ENCODE measurements at regions not wholly inside any gene's neighbourhood (a gene's known extent, or its start where the extent isn't known, plus 50 kb on each side); places are given as distances from the start of the nearest gene placed in this dataset.
A peak's percentile ranks its signal among the peaks of the same experiment; 100 is the strongest.

DNA sequence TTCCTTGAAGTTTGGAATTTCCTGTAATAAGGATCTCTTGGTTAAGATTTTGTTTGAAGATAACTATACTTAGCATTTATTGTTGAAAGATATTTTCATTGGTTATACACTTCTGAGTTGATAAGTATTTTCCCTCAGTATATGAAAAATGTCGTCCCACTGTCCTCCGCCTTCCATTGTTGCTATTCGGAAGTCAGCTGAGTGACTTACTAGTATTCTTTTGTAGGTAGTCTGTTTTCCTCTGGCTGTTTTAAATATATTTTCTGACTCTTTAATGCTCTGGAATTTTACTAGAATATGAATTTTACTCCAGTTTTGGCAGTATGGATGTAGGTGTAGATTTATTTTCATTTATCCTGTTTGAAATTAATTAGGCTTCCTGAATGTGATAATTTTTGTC is 498.7 kb upstream of the NFIA start:
- no peak for DNase-seq (ENCODE audit: low spot score)

GRCh38 chr1:60581455-60582220 is 500.7 kb upstream of the NFIA start:
- DNase-seq (ENCODE audit: low spot score) = no peak

DNA sequence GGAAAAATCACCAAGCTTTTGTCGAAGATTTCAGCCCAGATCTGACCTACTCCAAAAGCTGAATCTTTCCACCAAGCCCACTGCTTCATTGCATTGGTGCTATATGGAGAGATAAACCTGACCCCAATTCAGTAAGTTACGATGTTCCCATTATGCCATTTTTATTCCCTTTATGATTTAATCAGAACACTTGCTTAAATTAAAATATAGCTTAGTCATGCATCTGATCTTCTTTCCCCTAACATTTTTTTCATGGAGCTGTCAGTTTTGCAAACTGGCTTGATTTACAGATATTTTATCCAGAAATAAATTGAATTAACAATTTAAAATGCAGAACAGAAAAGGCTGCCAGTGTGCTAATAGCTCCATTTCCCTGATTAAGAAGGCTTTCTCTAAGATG is 503.5 kb upstream of the C1orf87 start:
- DNase-seq (ENCODE audit: low spot score) = no peak

DNA sequence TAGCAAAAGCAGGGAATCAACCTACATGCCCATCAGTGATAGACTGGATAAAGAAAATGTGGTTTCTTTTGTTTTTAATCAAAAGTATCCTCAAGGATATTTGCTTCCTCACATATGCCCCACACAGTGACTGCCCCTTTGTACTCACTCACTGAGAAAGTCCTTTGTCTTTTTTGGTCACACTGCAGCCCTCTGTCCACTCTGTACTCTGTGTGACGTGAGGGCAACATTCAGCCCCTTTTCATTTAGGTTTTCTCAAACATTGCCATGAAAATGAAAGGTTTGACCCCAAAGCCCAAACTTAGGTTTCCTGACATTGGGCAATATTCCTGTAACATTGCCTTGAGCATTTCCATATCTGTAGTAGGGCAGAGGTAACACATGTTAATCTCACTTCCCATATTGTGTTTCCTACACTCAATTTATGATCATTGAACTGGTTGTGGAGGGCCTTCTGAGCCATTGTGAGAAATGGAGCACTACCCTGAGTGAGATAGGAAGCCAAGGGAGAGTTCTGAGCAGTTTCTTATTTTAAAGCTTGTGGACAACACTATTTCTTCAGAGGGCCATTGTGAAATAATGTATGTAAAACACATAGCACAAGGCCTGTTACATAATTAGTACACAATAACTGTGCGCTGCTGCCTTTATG is 501.9 kb upstream of the C1orf87 start:
- DNase-seq (ENCODE audit: low spot score) = no peak

DNA sequence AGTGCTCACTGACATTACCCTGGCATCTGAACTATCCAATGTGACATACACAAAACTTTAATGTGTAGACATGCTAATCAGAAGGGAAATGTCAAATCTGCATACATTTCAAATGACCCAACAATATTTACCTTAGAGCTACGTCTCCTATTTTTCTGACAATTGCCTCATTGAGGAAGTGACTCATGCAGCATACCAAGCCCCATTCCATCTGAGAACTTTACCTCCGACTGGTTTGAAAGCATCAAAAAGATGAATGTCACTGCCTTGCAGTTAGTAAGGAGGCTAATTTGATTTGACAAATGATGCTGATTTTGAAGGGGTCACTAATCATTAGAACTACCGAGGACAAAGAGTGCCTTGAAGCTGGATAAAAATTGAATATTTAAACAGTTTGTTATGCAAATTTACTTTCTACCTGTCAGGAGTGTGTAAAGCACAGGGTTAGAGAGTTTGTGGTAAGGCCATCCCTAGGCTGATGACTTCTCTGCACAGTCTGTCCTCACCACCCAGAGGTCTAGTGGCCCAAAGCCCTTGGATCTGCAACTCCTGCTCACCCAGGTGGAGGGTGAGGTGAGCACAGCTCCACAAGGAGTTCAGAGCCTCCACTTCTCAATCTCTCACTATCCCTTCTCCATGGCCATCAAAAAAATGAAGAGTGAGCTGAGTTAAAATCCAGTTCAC is 500.3 kb upstream of the C1orf87 start:
- peak; percentile 3 for DNase-seq (ENCODE audit: low spot score)

DNA sequence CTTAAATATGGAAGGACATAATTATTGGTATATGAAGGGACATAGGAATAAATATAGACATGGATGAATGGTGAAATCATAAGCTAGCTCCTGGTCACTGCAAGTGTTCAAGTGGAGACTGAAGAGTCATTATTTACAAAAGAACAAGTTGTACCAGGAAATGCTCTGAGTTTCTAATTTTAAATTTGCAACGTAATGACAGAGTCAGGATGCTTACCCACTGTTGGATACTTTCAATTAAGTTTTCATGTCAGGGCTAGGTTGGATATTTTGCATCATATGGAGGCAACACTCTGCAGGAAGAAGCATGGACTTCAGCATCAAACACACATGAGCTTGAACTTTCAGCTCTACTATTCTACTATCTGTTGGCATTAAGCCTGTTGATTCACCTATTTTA is 499.6 kb upstream of the C1orf87 start:
- no peak for DNase-seq (ENCODE audit: low spot score)

DNA sequence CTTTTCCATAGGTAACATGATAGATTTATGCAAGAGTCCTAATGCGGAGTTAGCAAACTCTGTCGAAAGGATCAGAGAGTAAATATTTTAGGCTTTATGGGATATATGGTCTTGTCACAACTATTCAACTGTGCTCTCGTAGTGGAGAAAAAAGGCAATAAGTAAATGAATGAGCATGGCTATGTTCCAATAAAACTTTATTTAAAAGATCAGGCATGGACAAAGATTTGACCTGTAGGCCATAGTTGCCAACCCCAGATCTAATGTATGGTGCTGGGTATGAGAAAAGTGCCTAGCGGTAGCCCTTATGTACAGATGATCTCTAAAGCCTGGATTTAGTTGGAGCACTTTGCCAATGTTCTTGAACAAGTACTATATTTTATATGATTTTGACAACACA is 498.8 kb upstream of the C1orf87 start:
- no peak for DNase-seq (ENCODE audit: low spot score)

DNA sequence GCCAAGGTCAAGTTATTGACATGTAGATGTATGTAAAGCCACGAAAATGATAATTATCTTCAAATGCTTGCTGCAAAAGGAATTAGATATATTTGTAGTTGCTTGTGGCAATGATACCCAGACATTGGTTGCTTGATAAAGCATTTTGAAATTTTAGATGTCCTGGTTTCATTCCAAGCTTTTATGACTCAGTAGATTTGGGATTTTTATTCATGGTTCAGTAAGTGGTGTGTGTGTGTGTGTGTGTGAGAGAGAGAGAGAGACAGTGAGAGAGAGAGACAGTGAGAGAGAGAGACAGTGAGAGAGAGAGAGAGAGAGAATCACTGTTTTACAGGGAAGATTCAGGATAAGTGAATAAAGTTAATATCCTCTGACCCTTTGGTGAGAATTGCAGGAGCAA is 498.2 kb upstream of the C1orf87 start:
- no peak for DNase-seq (ENCODE audit: low spot score)

GRCh38 chr1:60569189-60569588 is 495.6 kb upstream of the C1orf87 start:
- DNase-seq (ENCODE audit: low spot score) = no peak

DNA sequence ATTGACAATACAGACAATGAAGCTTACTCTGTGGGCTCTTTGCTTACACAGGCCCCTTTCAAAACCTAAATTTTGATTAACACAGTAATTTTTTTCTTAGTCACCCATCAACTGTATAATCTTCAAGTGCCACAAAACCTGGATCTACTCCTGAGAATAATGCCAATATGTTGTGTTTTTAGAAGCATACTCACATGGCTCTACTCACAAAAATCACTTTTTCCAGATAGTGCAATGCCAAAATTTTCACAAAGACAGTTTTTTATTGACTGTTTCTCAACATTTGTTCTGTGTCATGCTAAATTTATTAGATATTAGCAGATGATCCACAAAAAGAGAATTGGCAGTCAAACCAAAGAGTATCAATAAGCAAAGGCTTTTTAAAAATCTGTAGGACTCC is 493.7 kb upstream of the C1orf87 start:
- no peak for DNase-seq (ENCODE audit: low spot score)

- no peak for DNase-seq (ENCODE audit: low spot score)
Measured at GRCh38 chr1:60564916-60565750, 491.6 kb upstream of the C1orf87 start.

DNA sequence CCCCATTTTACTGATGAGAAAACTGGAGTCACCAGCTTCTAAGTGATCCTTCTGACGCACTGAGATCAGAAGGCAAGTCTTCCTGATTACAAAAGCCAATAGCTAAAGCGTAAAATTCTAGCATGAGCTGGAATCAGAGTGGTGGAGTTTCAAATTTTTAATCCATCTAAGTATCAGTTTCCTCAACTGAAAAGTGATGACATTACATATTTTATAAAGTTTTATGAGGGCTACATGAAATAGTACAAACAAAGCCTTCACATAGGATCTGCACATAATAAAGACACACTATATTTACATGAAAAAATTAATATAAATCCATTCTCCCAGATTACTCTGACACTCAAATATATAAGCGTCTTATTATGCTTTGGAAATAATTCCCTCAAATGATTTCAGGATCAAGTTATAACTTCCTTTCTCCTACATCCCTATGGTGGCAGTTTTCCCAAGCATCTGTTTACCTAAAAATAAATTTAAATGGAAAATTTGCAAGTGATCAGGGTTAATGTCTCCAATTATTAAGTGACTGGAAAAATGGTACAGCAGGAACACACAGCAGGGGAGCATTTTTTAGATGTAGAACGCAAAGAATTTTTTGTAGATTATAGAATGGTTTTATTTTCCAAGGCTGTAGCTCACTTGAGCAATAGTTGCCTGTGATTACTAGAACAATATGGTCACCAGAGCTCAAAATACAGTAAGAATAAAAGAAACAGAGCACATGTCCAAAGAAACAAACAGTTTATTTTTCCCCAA is 490.4 kb upstream of the C1orf87 start:
- no peak for DNase-seq (ENCODE audit: low spot score)

DNA sequence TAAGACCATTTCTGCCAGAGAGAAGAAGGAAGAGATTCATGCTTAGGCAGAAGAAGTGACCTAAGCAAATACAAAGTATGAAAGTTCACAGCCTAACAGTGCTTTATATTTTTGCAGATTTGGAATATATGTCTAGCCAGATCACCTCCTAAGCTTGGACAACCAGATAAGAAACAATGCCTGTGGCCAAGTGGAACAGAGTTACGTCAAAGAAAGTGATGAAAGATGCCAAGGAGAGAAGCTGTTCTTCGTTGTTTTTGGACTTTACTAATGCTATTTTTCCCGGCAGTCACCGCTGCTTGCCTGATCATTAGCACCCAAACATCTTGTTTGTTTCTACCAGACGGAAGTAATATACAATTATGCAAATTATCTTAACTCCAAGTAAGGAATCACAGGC is 489.2 kb upstream of the C1orf87 start:
- DNase-seq (ENCODE audit: low spot score) = no peak

DNA sequence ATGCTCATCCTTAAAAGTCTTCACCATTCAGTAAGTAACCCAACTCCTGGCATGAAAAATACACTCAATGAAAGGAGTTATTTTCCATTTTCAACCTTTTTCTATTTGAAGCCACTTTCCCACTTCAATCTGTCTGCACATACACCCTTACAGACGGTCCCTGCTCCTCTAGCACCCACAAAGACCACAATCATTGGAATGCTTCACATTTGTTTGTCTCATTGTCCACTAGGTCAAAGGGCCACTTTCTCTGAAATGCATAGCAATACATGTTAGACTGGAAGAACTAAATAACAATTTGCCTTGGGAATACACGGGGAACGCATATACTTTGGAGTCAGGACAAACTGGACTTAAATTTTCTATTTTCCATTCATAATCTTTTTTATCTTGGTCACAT is 487.1 kb upstream of the C1orf87 start:
- DNase-seq (ENCODE audit: low spot score) = no peak

DNA sequence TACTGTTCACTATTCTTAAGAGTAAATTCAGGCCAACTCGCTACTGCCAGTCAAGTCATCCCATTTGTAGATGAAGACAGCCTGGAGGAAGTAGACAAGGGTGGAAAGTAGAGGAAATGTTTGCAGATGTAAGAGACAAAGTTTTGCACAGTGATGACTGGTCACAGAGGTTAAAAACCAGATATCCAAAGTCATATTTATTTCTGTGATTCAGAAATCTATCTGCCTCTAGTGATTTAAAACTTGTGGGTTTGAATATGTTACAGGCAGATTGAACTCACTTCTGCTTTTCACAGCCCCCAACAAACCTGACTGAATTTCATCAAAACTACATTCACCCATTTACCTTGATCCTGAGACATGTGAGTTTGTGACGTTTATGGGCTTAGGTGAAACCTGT is 484.7 kb upstream of the C1orf87 start:
- no peak for DNase-seq (ENCODE audit: low spot score)

DNA sequence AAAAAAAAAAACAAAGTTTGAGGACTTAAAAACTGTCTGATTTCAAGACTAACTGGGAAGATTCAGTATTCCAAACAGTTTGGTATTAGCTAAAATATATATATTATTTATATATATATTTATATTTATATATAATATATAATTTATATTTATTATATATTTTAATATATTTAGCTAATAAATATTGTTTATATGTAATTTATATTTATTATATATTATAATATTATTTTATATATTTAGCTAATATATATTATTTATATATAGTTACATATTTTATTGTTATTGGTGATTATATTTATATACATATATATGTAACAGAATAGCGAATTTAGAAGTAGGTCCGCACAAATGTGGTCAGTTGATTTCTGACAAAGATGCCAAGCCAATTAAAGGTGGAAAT is 480.2 kb upstream of the C1orf87 start:
- DNase-seq (ENCODE audit: low spot score) = no peak

GRCh38 chr1:60547821-60548220 is 474.3 kb upstream of the C1orf87 start:
- no peak for DNase-seq (ENCODE audit: low spot score)

DNA sequence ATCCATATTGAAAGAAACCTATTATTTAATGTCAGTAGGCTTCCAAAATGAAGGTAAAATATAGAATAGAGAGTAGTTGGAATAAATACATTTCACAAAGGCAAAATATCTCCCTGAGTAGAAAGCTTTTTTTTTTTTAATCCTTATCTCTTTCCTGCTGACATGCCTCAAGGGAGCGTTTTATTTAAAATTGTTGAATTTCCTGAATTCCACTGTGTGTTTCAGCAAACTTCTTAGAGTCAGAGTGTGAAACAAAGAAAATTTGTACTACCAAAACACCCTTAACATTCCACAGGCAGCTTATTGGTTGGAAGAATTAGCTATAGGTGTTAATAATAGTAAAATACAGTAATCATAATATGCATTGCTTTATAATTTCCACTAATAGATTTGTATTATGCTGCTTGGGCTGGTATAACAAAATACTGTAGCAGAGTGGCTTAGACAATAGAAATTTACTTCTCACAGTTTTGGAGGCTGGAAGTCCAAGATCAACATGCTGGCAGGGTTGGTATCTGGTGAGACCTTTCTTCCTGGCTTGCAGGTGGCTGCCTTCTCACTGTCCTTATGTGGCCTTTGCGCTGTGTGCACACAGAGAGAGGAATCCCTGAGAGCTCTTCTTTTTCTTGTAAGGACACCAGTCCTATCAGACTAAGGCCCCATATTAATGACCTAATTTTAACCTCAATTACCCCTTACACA is 468.4 kb upstream of the C1orf87 start:
- no peak for DNase-seq (ENCODE audit: low spot score)

- no peak for DNase-seq (ENCODE audit: low spot score)
Measured at GRCh38 chr1:60540141-60540540, 466.6 kb upstream of the C1orf87 start.

DNA sequence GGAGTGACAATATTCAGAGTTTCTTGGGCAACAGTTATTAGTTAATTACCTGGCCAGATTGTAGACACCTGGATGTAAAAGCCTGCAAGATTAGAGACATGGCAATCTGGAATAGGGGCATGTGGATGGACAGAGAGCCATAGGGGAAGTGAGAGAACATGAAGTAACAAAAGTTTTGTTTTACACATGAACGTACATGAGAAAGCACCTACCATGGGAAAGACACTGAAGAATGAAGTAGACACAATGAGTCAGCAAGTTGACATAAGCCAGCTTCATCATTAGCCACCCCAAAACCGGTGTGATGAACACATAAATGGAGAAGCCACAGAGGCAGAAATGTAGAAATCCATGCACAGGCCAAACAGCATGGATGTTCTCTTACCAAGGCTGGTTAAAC is 462.1 kb upstream of the C1orf87 start:
- no peak for DNase-seq (ENCODE audit: low spot score)

- no peak for DNase-seq (ENCODE audit: low spot score)
Measured at GRCh38 chr1:60527567-60527966, 454.0 kb upstream of the C1orf87 start.

Data from GM03348 (cell line).